Cardiac muscle cell (in vitro differentiated cells and primary cell): ENCODE measurements at regions not wholly inside any gene's neighbourhood (a gene's known extent, or its start where the extent isn't known, plus 50 kb on each side); places are given as distances from the start of the nearest gene placed in this dataset.

ENCODE experiments used
- DNase-seq, 2 donors: peaks; one replicate each; pipeline versions ENCODE4 v3.0.0 to v3.0.0-alpha.2; 2010 to 2017; ENCODE audit warnings: low read depth in 1 of 2, low spot score in 1 of 2
- H3K27ac ChIP-seq: fragments of 200-600 bp; sonication (generic); 2 replicates; pipeline ENCODE4 v1.5.1; 2016
- H3K27me3 ChIP-seq: fragments of 200-600 bp; sonication (generic); 2 replicates; pipeline ENCODE4 v1.6.0; 2016; ENCODE audit warnings: control low read depth
- H3K36me3 ChIP-seq: fragments of 200-600 bp; sonication (generic); 2 replicates; pipeline ENCODE4 v1.5.1; 2016; ENCODE audit warnings: control low read depth
- H3K4me1 ChIP-seq: fragments of 200-600 bp; sonication (generic); 2 replicates; pipeline ENCODE4 v1.8.1; 2017; ENCODE audit warnings: low read depth, mild to moderate bottlenecking, mixed run types
- H3K4me3 ChIP-seq: fragments of 200-600 bp; sonication (generic); 2 replicates; pipeline ENCODE4 v1.5.1; 2016; ENCODE audit warnings: mild to moderate bottlenecking
- H3K9me3 ChIP-seq: fragments of 200-600 bp; sonication (generic); 2 replicates; pipeline ENCODE4 v1.5.1; 2017; ENCODE audit warnings: low read depth, mild to moderate bottlenecking, control low read depth
- CTCF ChIP-seq: IDR thresholded peaks from 2 replicates; pipeline ENCODE4 v1.5.1; 2012; ENCODE audit warnings: low read depth, mild to moderate bottlenecking, low read length

- Histone ChIP-seq H3K4me3 (no peak overlapping the region), H3K36me3 (no peaks in the 10 kb centered on the region), H3K9me3 (no peaks in the 10 kb centered on the region), H3K4me1 (no peaks in the 10 kb centered on the region), H3K27ac (no peak overlapping the region), H3K27me3 (no peaks in the 10 kb centered on the region)
- no peak for TF ChIP-seq CTCF
- no peak for DNase-seq
Measured at GRCh38 chr3:80099559-80100066, 331.8 kb upstream of the ROBO1 start.

- Histone ChIP-seq H3K36me3 (no peaks in the 10 kb centered on the region), H3K4me3 (no peak overlapping the region), H3K4me1 (no peaks in the 10 kb centered on the region), H3K27me3 (no peaks in the 10 kb centered on the region), H3K27ac (no peak overlapping the region), H3K9me3 (no peaks in the 10 kb centered on the region)
- DNase-seq, result no peak
- no peak for TF ChIP-seq CTCF
Measured at GRCh38 chr3:80097674-80098073, 329.9 kb upstream of the ROBO1 start.

- Histone ChIP-seq H3K4me1 (no peaks in the 10 kb centered on the region), H3K4me3 (no peak overlapping the region), H3K27me3 (no peaks in the 10 kb centered on the region), H3K9me3 (no peaks in the 10 kb centered on the region), H3K27ac (no peak overlapping the region), H3K36me3 (no peaks in the 10 kb centered on the region)
- no peak for TF ChIP-seq CTCF
- no peak for DNase-seq
Measured at GRCh38 chr3:80096909-80097308, 329.1 kb upstream of the ROBO1 start.

- no peak for TF ChIP-seq CTCF
- no peaks in the 10 kb centered on the region for H3K27me3 ChIP-seq
- H3K4me1 ChIP-seq, result no peaks in the 10 kb centered on the region
- DNase-seq, result no peak
- no peak overlapping the region for H3K27ac ChIP-seq
- no peak overlapping the region for H3K4me3 ChIP-seq
- no peaks in the 10 kb centered on the region for H3K36me3 ChIP-seq
- H3K9me3 ChIP-seq, result no peaks in the 10 kb centered on the region
Measured at GRCh38 chr3:80094589-80094988, 326.8 kb upstream of the ROBO1 start.

- Histone ChIP-seq H3K9me3 (no peaks in the 10 kb centered on the region), H3K27me3 (no peaks in the 10 kb centered on the region), H3K27ac (no peak overlapping the region), H3K4me3 (no peak overlapping the region), H3K36me3 (no peaks in the 10 kb centered on the region), H3K4me1 (no peaks in the 10 kb centered on the region)
- peak in 1 of 2 donors; percentile 61 for DNase-seq
- no peak for TF ChIP-seq CTCF
Measured at GRCh38 chr3:80087767-80088166, 320.0 kb upstream of the ROBO1 start.

GRCh38 chr3:80086426-80086825 is 318.6 kb upstream of the ROBO1 start:
- H3K4me3 ChIP-seq, result no peak overlapping the region
- no peak overlapping the region for H3K27ac ChIP-seq
- H3K27me3 ChIP-seq, result no peaks in the 10 kb centered on the region
- DNase-seq, result no peak
- no peak for TF ChIP-seq CTCF
- H3K36me3 ChIP-seq, result no peaks in the 10 kb centered on the region
- no peaks in the 10 kb centered on the region for H3K4me1 ChIP-seq
- no peaks in the 10 kb centered on the region for H3K9me3 ChIP-seq
